ENCODE measurements at regions not wholly inside any gene's neighbourhood (a gene's known extent, or its start where the extent isn't known, plus 50 kb on each side); places are given as distances from the start of the nearest gene placed in this dataset.

DNA sequence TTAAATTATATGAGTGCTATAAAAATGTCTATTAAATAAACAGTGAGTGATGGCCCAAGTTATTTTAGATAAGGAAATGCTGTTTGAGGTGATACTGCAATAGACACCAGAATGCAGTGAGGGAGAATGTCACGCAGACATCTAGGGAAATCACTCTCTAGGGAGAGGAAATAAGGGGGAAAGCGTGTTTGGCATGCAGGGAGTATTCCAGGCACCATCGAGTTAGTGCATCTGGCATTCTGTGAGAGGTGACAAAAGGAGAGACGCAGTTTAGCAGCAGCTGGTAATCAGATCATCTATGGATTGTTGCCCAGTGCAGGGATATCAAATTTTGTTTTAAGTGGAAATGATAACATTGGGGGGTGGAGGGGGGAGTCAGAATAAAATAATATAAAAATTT, 175.4 kb upstream of the NETO1 start:
- Histone ChIP-seq H3K27ac (ENCODE audit: low read depth, low read length) (no peak overlapping the region), H3K27me3 (ENCODE audit: insufficient read depth, low read length, poor library complexity, severe bottlenecking) (no peaks in the 10 kb centered on the region), H3K4me1 (ENCODE audit: insufficient read depth, low read length) (no peaks in the 10 kb centered on the region), H3K9me3 (ENCODE audit: low read length) (no peaks in the 10 kb centered on the region), H3K36me3 (ENCODE audit: insufficient read depth, low read length) (no peaks in the 10 kb centered on the region), H3K4me3 (ENCODE audit: low read length) (no peak overlapping the region)
- ChIA-PET CTCF (no interaction called here), POLR2A (no interaction called here)
- DNase-seq: no peak
- peaks cover 0 to 2% (median 0%) of the 10 kb centered on the region in 3 donors for H3K36me3 Mint-ChIP-seq
- peaks cover 0 to 2% of the 10 kb centered on the region in 2 donors for H3K27me3 Mint-ChIP-seq
- H3K9me3 Mint-ChIP-seq: peaks cover 9 to 35% (median 17%) of the 10 kb centered on the region in 5 donors
- no peak overlapping the region for H3K4me3 Mint-ChIP-seq
- no peaks in the 10 kb centered on the region for H3K4me1 Mint-ChIP-seq
- H3K27ac Mint-ChIP-seq: no peak overlapping the region

DNA sequence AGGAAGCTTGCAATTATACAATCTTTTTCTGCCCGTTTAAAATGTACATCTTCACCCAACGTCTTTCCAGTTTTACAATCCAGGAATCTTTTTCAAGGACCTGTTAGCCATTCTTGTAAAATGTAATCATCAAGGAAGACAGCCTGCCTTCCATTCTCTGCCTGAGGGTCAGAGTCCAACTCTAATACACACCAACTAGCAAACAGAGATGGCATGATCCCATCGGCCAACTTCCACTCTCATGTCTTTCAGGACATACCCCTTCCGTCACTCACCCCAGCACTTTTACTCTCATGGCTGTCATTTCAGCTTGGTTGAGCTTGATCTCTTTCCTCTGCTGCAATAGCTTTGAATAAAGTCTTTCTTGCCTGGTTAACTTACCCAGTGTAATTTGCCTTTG, 172.5 kb upstream of the NETO1 start:
- no peaks in the 10 kb centered on the region for H3K27me3 ChIP-seq (ENCODE audit: insufficient read depth, low read length, poor library complexity, severe bottlenecking)
- no peaks in the 10 kb centered on the region for H3K9me3 ChIP-seq (ENCODE audit: low read length)
- ChIA-PET CTCF (no interaction called here), POLR2A (no interaction called here)
- H3K4me3 ChIP-seq (ENCODE audit: low read length): no peak overlapping the region
- Mint-ChIP-seq H3K9me3 (peaks cover 6 to 33% (median 10%) of the 10 kb centered on the region in 5 donors), H3K27me3 (no peaks in the 10 kb centered on the region), H3K4me3 (no peak overlapping the region), H3K36me3 (no peaks in the 10 kb centered on the region), H3K4me1 (no peaks in the 10 kb centered on the region), H3K27ac (no peak overlapping the region)
- H3K27ac ChIP-seq (ENCODE audit: low read depth, low read length): no peak overlapping the region
- H3K4me1 ChIP-seq (ENCODE audit: insufficient read depth, low read length): no peaks in the 10 kb centered on the region
- H3K36me3 ChIP-seq (ENCODE audit: insufficient read depth, low read length): no peaks in the 10 kb centered on the region
- DNase-seq: no peak

DNA sequence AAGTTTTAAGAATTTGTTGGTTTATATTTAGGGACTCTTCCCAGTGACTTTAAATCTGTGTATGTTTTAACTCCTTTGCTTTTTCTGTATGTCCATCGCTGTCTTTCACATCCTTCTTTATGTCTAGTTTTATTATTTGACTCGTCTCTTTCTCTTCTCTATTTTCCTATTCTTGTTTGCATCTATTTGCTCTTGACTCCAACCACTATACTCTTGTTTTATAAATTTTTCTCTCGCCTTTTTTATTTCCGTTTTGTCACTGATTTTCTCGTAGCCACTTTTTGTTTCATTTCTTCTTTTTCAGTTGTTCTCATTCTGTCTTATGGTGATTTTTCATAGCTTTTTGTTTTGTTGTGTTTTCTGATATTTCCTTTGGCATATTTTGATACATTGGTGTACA, 170.5 kb upstream of the NETO1 start:
- peak overlapping the region in 1 of 7 donors; percentile 32 for H3K4me3 Mint-ChIP-seq
- H3K4me1 Mint-ChIP-seq: no peaks in the 10 kb centered on the region
- no peak overlapping the region for H3K27ac Mint-ChIP-seq
- ChIA-PET POLR2A (no interaction called here), CTCF (no interaction called here)
- H3K36me3 Mint-ChIP-seq: no peaks in the 10 kb centered on the region
- H3K4me3 ChIP-seq (ENCODE audit: low read length): no peak overlapping the region
- no peaks in the 10 kb centered on the region for H3K36me3 ChIP-seq (ENCODE audit: insufficient read depth, low read length)
- no peak for DNase-seq
- no peaks in the 10 kb centered on the region for H3K27me3 ChIP-seq (ENCODE audit: insufficient read depth, low read length, poor library complexity, severe bottlenecking)
- no peaks in the 10 kb centered on the region for H3K4me1 ChIP-seq (ENCODE audit: insufficient read depth, low read length)
- no peaks in the 10 kb centered on the region for H3K9me3 ChIP-seq (ENCODE audit: low read length)
- H3K27me3 Mint-ChIP-seq: no peaks in the 10 kb centered on the region
- peaks cover 6 to 32% (median 14%) of the 10 kb centered on the region in 5 donors for H3K9me3 Mint-ChIP-seq
- no peak overlapping the region for H3K27ac ChIP-seq (ENCODE audit: low read depth, low read length)

DNA sequence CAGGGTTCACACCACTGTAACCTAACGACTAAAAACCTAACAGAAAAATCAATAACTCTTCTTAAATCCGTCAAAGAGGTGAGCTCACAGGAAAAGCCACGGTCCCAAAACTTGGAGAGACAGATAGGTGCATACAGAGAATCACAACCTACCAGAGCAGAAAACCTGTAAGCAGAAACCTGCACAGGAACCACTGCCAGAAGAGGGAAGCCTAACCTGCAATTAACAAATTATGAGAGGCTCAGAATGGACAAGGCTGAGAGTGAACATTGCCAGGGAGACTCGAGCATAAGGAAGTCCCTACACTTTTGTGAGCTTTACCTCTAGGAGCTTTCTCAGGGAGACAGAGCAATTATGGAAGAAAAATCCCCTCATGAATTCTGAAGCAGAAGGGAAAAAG, 156.2 kb upstream of the NETO1 start:
- Histone ChIP-seq H3K36me3 (ENCODE audit: insufficient read depth, low read length) (no peaks in the 10 kb centered on the region), H3K27ac (ENCODE audit: low read depth, low read length) (no peak overlapping the region), H3K27me3 (ENCODE audit: insufficient read depth, low read length, poor library complexity, severe bottlenecking) (no peaks in the 10 kb centered on the region), H3K4me1 (ENCODE audit: insufficient read depth, low read length) (no peaks in the 10 kb centered on the region), H3K9me3 (ENCODE audit: low read length) (no peaks in the 10 kb centered on the region), H3K4me3 (ENCODE audit: low read length) (no peak overlapping the region)
- CTCF ChIA-PET: no interaction called here
- peaks cover 10 to 28% (median 16%) of the 10 kb centered on the region in 5 donors for H3K9me3 Mint-ChIP-seq
- POLR2A ChIA-PET: no interaction called here
- no peak overlapping the region for H3K4me3 Mint-ChIP-seq
- H3K36me3 Mint-ChIP-seq: no peaks in the 10 kb centered on the region
- H3K4me1 Mint-ChIP-seq: no peaks in the 10 kb centered on the region
- DNase-seq: no peak
- H3K27me3 Mint-ChIP-seq: no peaks in the 10 kb centered on the region
- H3K27ac Mint-ChIP-seq: no peak overlapping the region

DNA sequence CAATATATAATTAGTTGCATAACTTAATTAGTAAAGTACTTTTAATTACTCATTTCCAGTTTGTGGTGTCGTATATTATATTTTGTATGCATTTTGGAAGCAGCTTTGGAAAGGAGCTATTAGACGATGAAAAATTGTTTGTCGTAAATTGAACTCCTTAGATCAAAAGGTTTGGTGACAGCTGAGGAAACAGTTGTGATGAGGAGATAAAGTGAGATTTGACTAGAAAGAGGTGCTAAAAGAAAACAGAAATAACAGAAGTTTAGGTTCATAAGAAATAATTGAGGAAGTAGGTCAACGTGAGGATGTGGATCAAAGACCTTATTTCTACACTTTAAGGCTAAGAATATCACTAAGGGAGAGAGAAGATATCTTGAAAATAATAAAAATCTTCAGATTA, 141.9 kb upstream of the NETO1 start:
- POLR2A ChIA-PET: no interaction called here
- CTCF ChIA-PET: no interaction called here
- H3K27ac Mint-ChIP-seq: no peak overlapping the region

DNA sequence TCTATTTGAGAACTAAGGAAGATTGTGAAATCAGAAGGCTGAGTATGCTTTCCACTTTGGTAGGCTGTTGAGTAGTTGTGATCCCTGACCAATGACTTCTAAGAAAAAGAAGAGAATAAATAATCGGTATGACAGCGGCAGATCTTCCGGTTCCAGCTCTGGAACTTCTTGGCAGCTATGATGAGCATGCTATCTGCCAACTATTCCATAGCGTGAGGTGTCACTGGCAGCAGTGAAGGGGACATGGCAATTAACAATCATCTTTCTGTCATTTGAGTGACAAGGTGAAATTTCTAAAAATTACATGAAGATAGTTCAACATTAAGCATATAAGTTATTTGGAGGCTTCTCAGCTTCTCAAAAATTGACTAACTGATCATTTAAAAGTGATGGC, 140.1 kb upstream of the NETO1 start:
- H3K4me1 Mint-ChIP-seq: no peaks in the 10 kb centered on the region
- H3K27ac Mint-ChIP-seq: no peak overlapping the region
- H3K36me3 Mint-ChIP-seq: no peaks in the 10 kb centered on the region
- H3K4me3 Mint-ChIP-seq: no peak overlapping the region
- Histone ChIP-seq H3K4me1 (ENCODE audit: insufficient read depth, low read length) (no peaks in the 10 kb centered on the region), H3K4me3 (ENCODE audit: low read length) (no peak overlapping the region), H3K9me3 (ENCODE audit: low read length) (no peaks in the 10 kb centered on the region), H3K36me3 (ENCODE audit: insufficient read depth, low read length) (no peaks in the 10 kb centered on the region), H3K27ac (ENCODE audit: low read depth, low read length) (no peak overlapping the region), H3K27me3 (ENCODE audit: insufficient read depth, low read length, poor library complexity, severe bottlenecking) (no peaks in the 10 kb centered on the region)
- CTCF ChIA-PET: no interaction called here
- H3K9me3 Mint-ChIP-seq: peaks cover 0 to 22% (median 13%) of the 10 kb centered on the region in 5 donors
- POLR2A ChIA-PET: no interaction called here
- no peak for DNase-seq
- no peaks in the 10 kb centered on the region for H3K27me3 Mint-ChIP-seq

More for the DNA sequence above, 141.9 kb upstream of the NETO1 start:
- no peaks in the 10 kb centered on the region for H3K36me3 Mint-ChIP-seq
- peaks cover 4 to 21% (median 15%) of the 10 kb centered on the region in 5 donors for H3K9me3 Mint-ChIP-seq
- no peaks in the 10 kb centered on the region for H3K36me3 ChIP-seq (ENCODE audit: insufficient read depth, low read length)
- no peaks in the 10 kb centered on the region for H3K27me3 Mint-ChIP-seq
- H3K27me3 ChIP-seq (ENCODE audit: insufficient read depth, low read length, poor library complexity, severe bottlenecking): no peaks in the 10 kb centered on the region
- H3K4me1 Mint-ChIP-seq: no peaks in the 10 kb centered on the region
- no peak overlapping the region for H3K27ac ChIP-seq (ENCODE audit: low read depth, low read length)
- no peak overlapping the region for H3K4me3 ChIP-seq (ENCODE audit: low read length)
- H3K4me3 Mint-ChIP-seq: no peak overlapping the region
- no peak for DNase-seq
- no peaks in the 10 kb centered on the region for H3K9me3 ChIP-seq (ENCODE audit: low read length)
- no peaks in the 10 kb centered on the region for H3K4me1 ChIP-seq (ENCODE audit: insufficient read depth, low read length)

DNA sequence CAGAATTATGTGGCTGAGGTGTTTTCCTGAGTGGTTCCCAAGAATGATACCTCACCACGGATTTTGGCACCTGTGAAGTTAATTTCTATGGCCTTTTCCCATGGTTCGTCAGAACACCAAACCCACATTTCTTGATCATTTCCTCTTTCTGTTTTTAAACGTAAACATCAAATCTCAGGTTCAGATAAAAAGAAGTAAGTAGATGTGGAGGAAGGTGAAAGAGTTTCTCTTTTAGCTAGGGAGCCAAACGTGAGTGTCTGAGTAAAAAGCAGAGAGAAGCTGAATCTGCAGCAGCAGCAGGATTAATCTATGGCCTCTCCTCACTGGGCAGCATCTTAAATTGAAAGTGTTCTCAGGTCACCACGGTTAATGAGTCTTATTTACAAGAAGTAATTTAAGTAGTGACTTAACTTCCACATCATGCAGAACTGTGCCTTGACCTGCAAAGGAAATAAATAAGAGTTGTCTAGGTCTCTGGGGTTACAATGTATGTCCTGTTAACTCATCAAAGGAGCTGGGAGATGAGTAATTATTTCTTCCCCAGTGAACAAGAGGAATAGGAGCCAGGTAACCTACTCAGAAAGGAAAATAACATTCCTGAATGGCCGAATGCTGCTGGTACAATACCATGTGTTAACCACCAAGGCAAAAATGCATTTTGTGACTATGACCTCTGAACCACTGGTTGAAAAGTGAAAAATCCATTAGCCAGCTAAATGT, 139.6 kb upstream of the NETO1 start:
- no peaks in the 10 kb centered on the region for H3K27me3 Mint-ChIP-seq
- POLR2A ChIA-PET: no interaction called here
- H3K9me3 Mint-ChIP-seq: peaks cover 0 to 22% (median 12%) of the 10 kb centered on the region in 5 donors
- Histone ChIP-seq H3K36me3 (ENCODE audit: insufficient read depth, low read length) (no peaks in the 10 kb centered on the region), H3K4me3 (ENCODE audit: low read length) (no peak overlapping the region), H3K27me3 (ENCODE audit: insufficient read depth, low read length, poor library complexity, severe bottlenecking) (no peaks in the 10 kb centered on the region), H3K9me3 (ENCODE audit: low read length) (no peaks in the 10 kb centered on the region), H3K27ac (ENCODE audit: low read depth, low read length) (no peak overlapping the region), H3K4me1 (ENCODE audit: insufficient read depth, low read length) (no peaks in the 10 kb centered on the region)
- no peaks in the 10 kb centered on the region for H3K4me1 Mint-ChIP-seq
- no peak for DNase-seq
- no peak overlapping the region for H3K4me3 Mint-ChIP-seq
- no peaks in the 10 kb centered on the region for H3K36me3 Mint-ChIP-seq
- H3K27ac Mint-ChIP-seq: no peak overlapping the region
- CTCF ChIA-PET: no interaction called here

DNA sequence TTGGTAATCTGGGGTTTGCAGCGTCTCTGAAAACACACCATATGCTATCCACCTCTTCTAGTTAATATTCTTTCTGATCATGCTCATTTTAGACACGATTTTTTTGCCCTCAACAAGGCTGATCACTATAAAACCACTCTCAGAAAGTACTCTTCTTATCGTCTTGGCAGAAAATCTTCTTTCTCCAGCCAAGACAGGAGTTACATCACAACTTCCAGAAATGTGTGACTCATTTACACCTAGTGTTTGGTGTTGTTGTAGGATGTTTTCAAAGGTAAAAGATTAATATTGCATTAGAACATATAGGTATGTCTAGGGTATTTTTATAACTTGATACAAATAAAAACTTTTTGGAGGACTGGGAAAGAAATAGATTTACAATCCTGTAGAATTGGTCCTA, 138.5 kb upstream of the NETO1 start:
- Mint-ChIP-seq H3K27ac (no peak overlapping the region), H3K4me3 (no peak overlapping the region)

More for the DNA sequence above, 138.5 kb upstream of the NETO1 start:
- ChIA-PET CTCF (no interaction called here), POLR2A (no interaction called here)
- no peaks in the 10 kb centered on the region for H3K27me3 ChIP-seq (ENCODE audit: insufficient read depth, low read length, poor library complexity, severe bottlenecking)
- H3K27ac ChIP-seq (ENCODE audit: low read depth, low read length): no peak overlapping the region
- H3K27me3 Mint-ChIP-seq: no peaks in the 10 kb centered on the region
- H3K36me3 Mint-ChIP-seq: no peaks in the 10 kb centered on the region
- no peak for DNase-seq
- H3K4me1 ChIP-seq (ENCODE audit: insufficient read depth, low read length): no peaks in the 10 kb centered on the region
- H3K9me3 ChIP-seq (ENCODE audit: low read length): no peaks in the 10 kb centered on the region
- H3K4me3 ChIP-seq (ENCODE audit: low read length): no peak overlapping the region
- H3K9me3 Mint-ChIP-seq: peaks cover 0 to 22% (median 9%) of the 10 kb centered on the region in 5 donors
- H3K36me3 ChIP-seq (ENCODE audit: insufficient read depth, low read length): no peaks in the 10 kb centered on the region
- H3K4me1 Mint-ChIP-seq: no peaks in the 10 kb centered on the region
